ENCODE measurements at regions not wholly inside any gene's neighbourhood (a gene's known extent, or its start where the extent isn't known, plus 50 kb on each side); places are given as distances from the start of the nearest gene placed in this dataset.

- CTCF ChIA-PET: no interaction called here
- H3K36me3 ChIP-seq (ENCODE audit: control insufficient read depth, insufficient read depth, low read length): no peaks in the 10 kb centered on the region
- TF ChIP-seq CTCF (IDR thresholded peaks at IDR 0.05; ENCODE audit: insufficient read depth, low read depth, low read length): no peak
- POLR2A ChIA-PET: no interaction called here
- no peak overlapping the region for H3K4me3 ChIP-seq (ENCODE audit: low read depth, low read length)
- no peaks in the 10 kb centered on the region for H3K27me3 ChIP-seq (ENCODE audit: control insufficient read depth, insufficient read depth, low read length)
- DNase-seq (ENCODE audit: low read depth): no peak
Observed at GRCh38 chr3:162892921-162893793, 1396.5 kb downstream of the OTOL1 start.

- Histone ChIP-seq H3K4me3 (ENCODE audit: low read depth, low read length) (no peak overlapping the region), H3K36me3 (ENCODE audit: control insufficient read depth, insufficient read depth, low read length) (no peaks in the 10 kb centered on the region), H3K27me3 (ENCODE audit: control insufficient read depth, insufficient read depth, low read length) (no peaks in the 10 kb centered on the region)
- ChIA-PET CTCF (no interaction called here), POLR2A (no interaction called here)
- DNase-seq (ENCODE audit: low read depth): no peak
- no peak for TF ChIP-seq CTCF (IDR thresholded peaks at IDR 0.05; ENCODE audit: insufficient read depth, low read depth, low read length)
Observed at GRCh38 chr3:162897291-162897690, 1400.7 kb downstream of the OTOL1 start.

GRCh38 chr3:162932503-162932902 is 1435.9 kb downstream of the OTOL1 start:
- no peak for DNase-seq (ENCODE audit: low read depth)
- no peaks in the 10 kb centered on the region for H3K27me3 ChIP-seq (ENCODE audit: control insufficient read depth, insufficient read depth, low read length)

GRCh38 chr3:162933656-162934055 is 1437.0 kb downstream of the OTOL1 start:
- ChIA-PET POLR2A (no interaction called here), CTCF (no interaction called here)
- no peak overlapping the region for H3K4me3 ChIP-seq (ENCODE audit: low read depth, low read length)
- no peak for DNase-seq (ENCODE audit: low read depth)
- TF ChIP-seq CTCF (IDR thresholded peaks at IDR 0.05; ENCODE audit: insufficient read depth, low read depth, low read length): no peak
- H3K27me3 ChIP-seq (ENCODE audit: control insufficient read depth, insufficient read depth, low read length): no peaks in the 10 kb centered on the region
- no peaks in the 10 kb centered on the region for H3K36me3 ChIP-seq (ENCODE audit: control insufficient read depth, insufficient read depth, low read length)

More at GRCh38 chr3:162932503-162932902, 1435.9 kb downstream of the OTOL1 start:
- H3K36me3 ChIP-seq (ENCODE audit: control insufficient read depth, insufficient read depth, low read length): no peaks in the 10 kb centered on the region
- ChIA-PET POLR2A (no interaction called here), CTCF (no interaction called here)
- H3K4me3 ChIP-seq (ENCODE audit: low read depth, low read length): no peak overlapping the region
- TF ChIP-seq CTCF (IDR thresholded peaks at IDR 0.05; ENCODE audit: insufficient read depth, low read depth, low read length): no peak

- no peak for TF ChIP-seq CTCF (IDR thresholded peaks at IDR 0.05; ENCODE audit: insufficient read depth, low read depth, low read length)
- Histone ChIP-seq H3K27me3 (ENCODE audit: control insufficient read depth, insufficient read depth, low read length) (no peaks in the 10 kb centered on the region), H3K36me3 (ENCODE audit: control insufficient read depth, insufficient read depth, low read length) (no peaks in the 10 kb centered on the region), H3K4me3 (ENCODE audit: low read depth, low read length) (no peak overlapping the region)
- no peak for DNase-seq (ENCODE audit: low read depth)
- ChIA-PET CTCF (no interaction called here), POLR2A (no interaction called here)
Observed at GRCh38 chr3:162936706-162937105, 1440.1 kb downstream of the OTOL1 start.
